Keratinocyte (primary cell): ENCODE measurements at regions not wholly inside any gene's neighbourhood (a gene's known extent, or its start where the extent isn't known, plus 50 kb on each side); places are given as distances from the start of the nearest gene placed in this dataset.

Source experiments
- DNase-seq: peaks from one replicate; pipeline ENCODE4 v3.0.0-alpha.2; 2011; ENCODE audit warnings: low read depth, missing footprints, low spot score
- FAIRE-seq: peaks from 2 replicates; lab custom pipeline; 2011; peaks lifted over from hg19 to GRCh38; lab: Jason Lieb, UNC
- H2AFZ ChIP-seq: 2 replicates; pipeline ENCODE4 v1.6.0; 2012; ENCODE audit warnings: low read length, control low read depth, inconsistent platforms; ENCODE audit not compliant: control insufficient read depth
- H3K27ac ChIP-seq: 2 replicates; pipeline ENCODE4 v1.5.1; 2011; ENCODE audit warnings: low read length; ENCODE audit not compliant: control insufficient read depth, insufficient read depth
- H3K27me3 ChIP-seq: 3 replicates; pipeline ENCODE4 v1.6.0; 2011; ENCODE audit warnings: low read length; ENCODE audit not compliant: control insufficient read depth, insufficient read depth; ENCODE audit errors: extremely low read depth
- H3K36me3 ChIP-seq, 2 experiments: 2 replicates in 1 of 2; 3 replicates in 1 of 2; pipeline ENCODE4 v1.5.1; 2011; ENCODE audit warnings: low read length in 2 of 2, mild to moderate bottlenecking in 1 of 2; ENCODE audit not compliant: control insufficient read depth in 2 of 2, insufficient read depth in 2 of 2; ENCODE audit errors: extremely low read depth in 1 of 2
- H3K4me1 ChIP-seq: 3 replicates; pipeline ENCODE4 v1.5.1; 2011; ENCODE audit warnings: low read length; ENCODE audit not compliant: control insufficient read depth, insufficient read depth; ENCODE audit errors: extremely low read depth
- H3K4me2 ChIP-seq: 3 replicates; pipeline ENCODE4 v1.6.0; 2011; ENCODE audit warnings: low read depth, low read length; ENCODE audit not compliant: control insufficient read depth, insufficient read depth; ENCODE audit errors: extremely low read depth
- H3K4me3 ChIP-seq, 3 experiments: fragments of 200-600 bp in 1 of 3; sonication (generic) in 1 of 3; 2 replicates in 2 of 3; 3 replicates in 1 of 3; pipeline ENCODE4 v1.5.1; 2011 to 2016; ENCODE audit warnings: low read length in 3 of 3, mild to moderate bottlenecking in 3 of 3, control low read depth in 2 of 3, inconsistent platforms in 1 of 3, low read depth in 1 of 3, mixed read lengths in 1 of 3, mixed run types in 1 of 3, moderate library complexity in 1 of 3; ENCODE audit not compliant: control insufficient read depth in 2 of 3, insufficient read depth in 2 of 3; ENCODE audit errors: extremely low read depth in 1 of 3
- H3K79me2 ChIP-seq: 2 replicates; pipeline ENCODE4 v1.6.0; 2012; ENCODE audit warnings: low read length; ENCODE audit not compliant: control insufficient read depth, insufficient read depth
- H3K9ac ChIP-seq: 3 replicates; pipeline ENCODE4 v1.6.0; 2011; ENCODE audit warnings: low read length; ENCODE audit not compliant: control insufficient read depth, insufficient read depth; ENCODE audit errors: extremely low read depth
- H3K9me1 ChIP-seq: 3 replicates; pipeline ENCODE4 v1.6.0; 2011; ENCODE audit warnings: low read length; ENCODE audit not compliant: control insufficient read depth, insufficient read depth; ENCODE audit errors: extremely low read depth
- H3K9me3 ChIP-seq: 2 replicates; pipeline ENCODE4 v1.5.1; 2012; ENCODE audit warnings: low read depth, low read length; ENCODE audit not compliant: control insufficient read depth
- H4K20me1 ChIP-seq: 3 replicates; pipeline ENCODE4 v1.6.0; 2011; ENCODE audit warnings: low read length; ENCODE audit not compliant: control insufficient read depth, insufficient read depth; ENCODE audit errors: extremely low read depth
- CTCF ChIP-seq, 3 experiments: IDR thresholded peaks in 1 of 3; conservative IDR thresholded peaks in 1 of 3; optimal IDR thresholded peaks in 1 of 3; 2 replicates in 2 of 3; 3 replicates in 1 of 3; pipeline versions ENCODE3 to v1.5.1; 2011; ENCODE audit warnings: low read length in 3 of 3, mild to moderate bottlenecking in 3 of 3, moderate library complexity in 2 of 3, control low read depth in 1 of 3, inconsistent platforms in 1 of 3; ENCODE audit not compliant: insufficient read depth in 2 of 3; ENCODE audit errors: extremely low read depth in 1 of 3
- EZH2 ChIP-seq: IDR thresholded peaks from one replicate; pipeline ENCODE4 v1.6.1; 2012; ENCODE audit warnings: inconsistent platforms, mild to moderate bottlenecking, low read length, moderate library complexity
- dilution Hi-C: fragments of 300-500 bp; cut with MboI; formaldehyde crosslinking; loops from one replicate; pipeline ENCODE4 v1.7.0; 2020; ENCODE audit warnings: low sequenced_read_pairs; ENCODE audit not compliant: extremely low pct_ligation_motif_present

GRCh38 chr1:222196736-222197135 is 351.2 kb downstream of the HHIPL2 start:
- H3K79me2 ChIP-seq = no peaks in the 10 kb centered on the region
- H3K4me1 ChIP-seq = no peaks in the 10 kb centered on the region
- dilution Hi-C loops = no loop called here
- H3K27ac ChIP-seq = no peak overlapping the region
- no peak for FAIRE-seq
- H3K9me1 ChIP-seq = no peaks in the 10 kb centered on the region
- H3K4me2 ChIP-seq = no peak overlapping the region
- no peaks in the 10 kb centered on the region for H4K20me1 ChIP-seq
- TF ChIP-seq CTCF (optimal IDR thresholded peaks at IDR 0.05 in 1 of 3, IDR thresholded peaks at IDR 0.05 in 1 of 3, conservative IDR thresholded peaks at IDR 0.05 in 1 of 3; ENCODE audit: extremely low read depth in 1 of 3, insufficient read depth in 2 of 3, low read length in 3 of 3) (no peak), EZH2 (no peak)
- no peaks in the 10 kb centered on the region for H3K36me3 ChIP-seq
- H3K9ac ChIP-seq = no peak overlapping the region
- DNase-seq = no peak
- no peaks in the 10 kb centered on the region for H3K27me3 ChIP-seq
- H3K9me3 ChIP-seq = no peaks in the 10 kb centered on the region
- H2AFZ ChIP-seq = no peak overlapping the region
- no peak overlapping the region for H3K4me3 ChIP-seq

GRCh38 chr1:222196288-222196687 is 351.6 kb downstream of the HHIPL2 start:
- no peaks in the 10 kb centered on the region for H3K4me1 ChIP-seq
- TF ChIP-seq EZH2 (no peak), CTCF (optimal IDR thresholded peaks at IDR 0.05 in 1 of 3, IDR thresholded peaks at IDR 0.05 in 1 of 3, conservative IDR thresholded peaks at IDR 0.05 in 1 of 3; ENCODE audit: extremely low read depth in 1 of 3, insufficient read depth in 2 of 3, low read length in 3 of 3) (no peak)
- no peaks in the 10 kb centered on the region for H3K79me2 ChIP-seq
- H3K27ac ChIP-seq = no peak overlapping the region
- FAIRE-seq (no peak), DNase-seq (no peak)
- no peak overlapping the region for H2AFZ ChIP-seq
- H4K20me1 ChIP-seq = no peaks in the 10 kb centered on the region
- H3K36me3 ChIP-seq = no peaks in the 10 kb centered on the region
- H3K9ac ChIP-seq = no peak overlapping the region
- H3K4me2 ChIP-seq = no peak overlapping the region
- dilution Hi-C loops = no loop called here
- H3K9me3 ChIP-seq = no peaks in the 10 kb centered on the region
- no peaks in the 10 kb centered on the region for H3K9me1 ChIP-seq
- H3K27me3 ChIP-seq = no peaks in the 10 kb centered on the region
- no peak overlapping the region for H3K4me3 ChIP-seq
